Midbrain (tissue), 1 donor: ENCODE measurements at regions not wholly inside any gene's neighbourhood (a gene's known extent, or its start where the extent isn't known, plus 50 kb on each side); places are given as distances from the start of the nearest gene placed in this dataset.
"Not testable (repeated sequence)": the region's sequence is repeated elsewhere in the genome, so short reads cannot be mapped to it uniquely, and the experiment has no call there.

Experiments
- DNase-seq: peaks from one replicate; lab custom pipeline; 2025; lab: John Stamatoyannopoulos, UW

- DNase-seq = no peak
These were observed 548.3 kb downstream of the GATA3 start for GRCh38 chr10:8602821-8603220.

GRCh38 chr10:8614054-8614565 lies 559.6 kb downstream of the GATA3 start:
- no peak for DNase-seq

- no peak for DNase-seq
These were observed 560.6 kb downstream of the GATA3 start for GRCh38 chr10:8615118-8615517.

DNA sequence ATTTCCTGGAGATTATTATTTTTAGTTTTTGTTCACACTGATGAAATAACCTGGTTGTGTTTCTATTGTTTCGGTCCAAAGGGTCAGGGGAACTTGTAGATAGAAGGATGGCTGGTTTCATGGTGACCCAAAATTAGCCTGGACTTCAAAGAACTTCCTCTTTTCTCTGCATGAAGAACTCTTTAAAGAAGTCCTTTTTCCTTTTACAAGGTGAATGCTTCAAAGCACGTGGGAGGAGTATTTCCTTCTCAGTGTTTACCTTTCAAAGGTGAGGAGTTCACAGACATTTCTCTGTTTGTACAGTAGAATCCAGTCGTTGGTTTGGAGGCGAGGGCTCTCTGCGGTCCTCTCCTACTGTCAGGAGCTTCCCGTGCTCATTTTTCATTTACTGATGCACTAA lies 561.7 kb downstream of the GATA3 start:
- DNase-seq = no peak

DNA sequence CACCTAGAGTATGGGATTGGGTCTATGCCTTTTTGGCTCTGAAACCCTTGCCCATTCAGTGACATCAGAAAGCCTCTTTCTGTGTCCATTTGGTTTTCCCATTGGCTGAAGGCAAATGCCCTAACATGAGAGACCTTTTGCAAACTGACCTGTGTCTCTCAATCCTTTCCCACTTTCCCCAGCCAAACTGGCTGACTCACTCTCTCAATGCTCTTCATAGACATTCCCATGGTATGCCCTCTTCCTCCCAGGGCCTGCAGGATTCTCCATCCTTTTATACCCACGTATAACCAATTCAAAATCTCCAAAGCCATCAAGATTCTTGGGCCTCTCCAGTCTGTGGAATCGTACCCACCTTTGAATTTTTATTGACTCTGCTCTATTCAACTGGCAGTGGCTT lies 563.3 kb downstream of the GATA3 start:
- DNase-seq = no peak

DNA sequence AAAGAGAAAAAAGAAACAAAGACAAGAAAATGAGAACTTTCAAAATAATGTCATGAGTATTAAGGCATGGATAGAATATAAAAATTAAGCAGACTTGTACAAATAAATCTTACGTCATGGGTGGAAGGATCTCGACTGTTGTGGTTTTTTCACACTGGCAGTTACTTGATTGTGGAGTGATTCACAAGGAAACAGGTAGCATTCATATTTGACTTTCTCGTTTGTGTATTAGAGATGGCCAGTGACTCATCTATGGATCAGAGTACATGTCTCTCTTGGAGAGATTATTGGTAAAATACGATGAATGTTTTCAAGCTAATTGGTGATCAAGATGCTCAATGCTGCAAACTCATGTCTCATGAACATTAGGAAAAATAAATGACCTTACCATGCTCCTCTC lies 564.3 kb downstream of the GATA3 start:
- no peak for DNase-seq

DNA sequence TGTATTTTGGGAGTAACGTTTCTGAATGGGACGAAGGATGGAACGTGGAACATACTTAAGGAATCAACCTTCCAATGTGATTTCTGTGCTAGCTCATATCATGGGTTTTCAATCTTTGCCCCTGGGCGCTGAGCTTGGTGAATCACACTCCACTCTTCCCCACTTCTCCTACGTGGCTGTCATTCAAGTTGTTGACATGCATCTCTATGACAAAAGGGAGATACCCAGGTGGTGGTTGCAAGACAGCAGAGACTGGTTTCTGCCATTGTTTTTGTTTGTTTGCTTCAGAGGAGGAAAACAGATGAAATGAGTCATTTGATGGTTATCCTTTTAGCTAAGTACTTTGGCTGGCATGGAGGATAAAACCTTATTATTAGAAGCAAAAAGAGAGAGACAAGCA lies 573.9 kb downstream of the GATA3 start:
- DNase-seq = no peak

DNA sequence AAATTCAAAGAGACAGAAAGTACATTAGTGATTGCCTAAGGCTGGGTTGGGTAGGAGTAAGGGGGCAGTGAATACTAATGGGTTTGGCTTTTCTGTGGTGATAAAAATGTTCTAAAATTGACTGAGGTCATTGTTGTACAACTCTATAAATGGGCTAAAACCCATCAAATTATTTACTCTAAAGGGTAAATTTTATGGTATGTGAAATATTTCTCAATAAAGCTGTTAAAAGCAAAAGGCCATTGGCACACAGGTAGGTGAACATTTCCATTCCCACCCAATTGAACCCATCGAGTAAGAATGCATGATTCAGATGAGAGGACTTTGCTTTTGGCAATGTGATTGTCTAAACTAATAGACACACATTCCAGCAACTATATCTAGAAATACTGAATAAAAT lies 579.4 kb downstream of the GATA3 start:
- DNase-seq = no peak

DNA sequence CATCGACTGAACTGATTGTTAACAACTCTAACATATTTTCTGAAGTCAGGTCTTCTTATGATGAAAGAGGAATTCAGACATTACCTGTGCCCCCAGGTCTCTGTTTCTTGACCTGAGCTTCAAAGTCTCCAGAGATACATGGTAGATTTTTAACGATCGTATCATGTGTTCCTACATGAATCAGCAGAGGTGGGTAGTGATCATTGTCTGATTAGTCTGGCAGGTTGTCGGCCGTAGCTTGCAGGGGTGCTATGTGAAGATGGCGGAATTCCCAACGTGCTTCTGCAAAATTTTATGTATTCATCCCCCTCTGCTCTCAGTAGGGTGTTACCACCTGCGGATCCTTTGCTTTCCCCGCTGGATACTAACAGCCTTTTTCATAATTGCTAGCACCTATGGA lies 581.9 kb downstream of the GATA3 start:
- DNase-seq = no peak

- DNase-seq = no peak
These were observed 583.2 kb downstream of the GATA3 start for GRCh38 chr10:8637640-8638039.

GRCh38 chr10:8638088-8638672 lies 583.7 kb downstream of the GATA3 start:
- no peak for DNase-seq

DNA sequence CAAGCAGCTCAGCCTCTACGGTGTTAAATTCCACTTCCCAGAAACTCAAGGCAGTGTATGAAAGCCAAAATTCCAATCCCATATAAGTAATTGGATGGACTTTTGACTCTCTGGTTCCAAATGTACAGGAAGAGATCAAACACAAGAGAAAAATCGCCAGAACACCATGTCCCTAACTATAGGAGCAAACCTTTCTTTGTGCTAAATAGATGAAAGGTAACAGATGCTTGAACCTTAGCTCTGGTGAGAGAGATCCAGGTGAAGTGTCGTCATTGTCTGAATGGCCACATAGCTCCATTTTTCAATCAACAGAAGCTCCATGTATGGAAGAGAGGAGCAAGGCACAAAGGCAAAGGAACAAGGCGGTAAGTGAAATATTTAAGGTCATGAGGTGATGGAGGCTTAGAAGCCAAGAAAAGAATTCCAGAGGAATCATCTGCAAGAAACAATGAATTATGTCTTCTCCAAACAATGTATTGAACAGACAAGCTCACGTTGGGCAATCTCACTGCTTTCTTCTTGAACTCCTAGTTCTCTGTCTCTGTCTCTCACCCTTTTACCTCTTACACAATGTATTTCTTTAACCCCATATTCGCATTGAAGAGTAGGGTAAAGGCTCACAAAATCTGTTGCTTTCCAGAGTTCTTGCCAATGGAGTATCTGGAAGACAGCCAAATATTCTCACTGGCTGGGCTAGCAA lies 585.1 kb downstream of the GATA3 start:
- DNase-seq = no peak

DNA sequence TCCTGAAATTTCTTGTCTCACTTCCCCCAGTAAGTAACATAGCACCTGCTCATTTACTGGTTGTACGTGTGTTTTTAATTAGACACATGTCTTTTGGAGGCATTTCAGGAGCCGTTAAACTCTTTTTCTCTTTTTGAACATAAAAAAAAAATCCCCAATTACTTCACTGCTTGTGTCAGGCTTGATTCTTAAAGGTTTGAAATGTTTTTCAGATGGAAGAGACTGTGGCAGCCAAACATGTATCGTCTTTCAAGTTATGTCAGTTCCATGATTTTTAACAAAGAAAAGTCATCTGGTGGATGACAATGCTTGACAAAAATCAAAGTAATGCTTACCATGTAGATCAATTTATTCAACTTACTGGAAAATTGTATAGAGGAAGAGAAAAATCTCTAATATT lies 585.8 kb downstream of the GATA3 start:
- no peak for DNase-seq

GRCh38 chr10:8640878-8641277 lies 586.4 kb downstream of the GATA3 start:
- DNase-seq = no peak

GRCh38 chr10:8656261-8656660 lies 601.8 kb downstream of the GATA3 start:
- DNase-seq = no peak

DNA sequence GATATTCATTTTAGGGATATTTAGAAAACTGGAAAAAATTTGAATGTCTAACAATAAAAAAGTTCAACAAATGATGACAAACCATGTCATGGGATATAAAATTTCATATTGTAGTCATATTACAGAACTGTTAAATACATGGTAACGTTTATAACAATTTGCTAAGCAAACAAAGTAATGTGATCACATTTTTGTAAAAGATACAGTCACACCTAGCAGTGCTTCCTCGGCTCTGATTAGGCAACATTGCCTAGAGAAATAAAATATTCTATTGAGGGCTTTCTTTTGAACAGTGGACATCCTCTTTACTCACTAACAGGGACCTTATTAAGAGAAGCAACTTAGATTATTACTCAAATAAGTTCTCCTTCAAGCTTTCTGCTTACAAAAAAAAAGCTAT lies 605.5 kb downstream of the GATA3 start:
- DNase-seq = no peak

DNA sequence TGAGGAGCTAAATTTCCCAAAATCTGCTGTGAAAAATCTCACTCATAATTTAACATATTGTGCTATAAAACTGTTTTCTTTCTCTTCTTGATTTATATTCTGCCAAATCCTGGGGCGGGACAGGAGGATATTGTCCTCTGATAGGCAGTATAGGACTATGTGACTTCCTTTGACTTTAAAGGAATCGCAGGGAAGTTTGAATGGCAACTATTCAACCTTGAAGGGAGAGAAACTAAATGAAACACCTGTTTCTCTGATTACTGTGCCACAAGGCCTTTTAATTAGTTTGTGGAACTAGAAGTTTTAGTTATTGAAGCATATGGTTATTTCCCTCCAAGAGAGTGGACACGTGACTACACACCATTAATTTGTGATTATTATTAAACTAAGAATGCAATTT lies 607.4 kb downstream of the GATA3 start:
- DNase-seq = no peak

GRCh38 chr10:8663131-8663530 lies 608.6 kb downstream of the GATA3 start:
- no peak for DNase-seq

DNA sequence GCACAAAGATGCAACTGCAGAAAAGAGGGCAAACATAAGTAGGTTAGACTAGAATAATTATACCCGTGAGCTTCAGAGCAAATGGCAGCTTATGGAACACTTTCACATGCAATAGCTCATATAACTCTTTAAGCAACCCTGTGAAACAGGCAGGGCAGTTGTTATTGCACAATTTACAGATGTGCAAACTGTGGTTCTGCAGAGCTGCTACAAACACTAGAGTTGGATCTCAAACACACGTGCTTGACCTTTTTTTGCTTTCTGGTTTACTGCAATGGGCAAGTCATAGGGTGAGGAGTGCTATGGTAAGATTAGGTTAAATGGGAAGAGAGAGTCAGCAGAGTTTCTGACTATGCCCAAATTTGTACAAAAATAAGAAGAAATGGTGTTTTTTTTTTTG lies 610.8 kb downstream of the GATA3 start:
- no peak for DNase-seq

DNA sequence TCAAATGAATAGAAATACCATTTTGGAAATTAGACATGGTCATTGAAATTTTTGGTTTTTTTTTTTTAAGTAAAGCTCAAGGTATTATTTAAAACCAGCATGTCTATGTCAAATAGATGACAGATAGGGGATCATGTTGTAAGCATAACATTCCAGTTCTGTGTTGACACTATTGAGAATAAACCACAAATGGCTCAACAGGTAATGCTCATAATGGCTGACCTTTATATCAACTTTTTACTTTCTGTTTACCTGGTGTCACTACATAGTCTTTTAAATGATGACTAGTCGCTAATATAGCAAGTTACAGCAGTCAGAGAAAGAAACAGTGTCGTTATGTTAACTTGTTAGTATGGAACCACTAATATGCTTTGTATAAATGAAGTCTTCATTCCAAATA lies 616.0 kb downstream of the GATA3 start:
- no peak for DNase-seq

- DNase-seq = no peak
These were observed 619.7 kb downstream of the GATA3 start for GRCh38 chr10:8674230-8674629.

- no peak for DNase-seq
These were observed 623.2 kb downstream of the GATA3 start for GRCh38 chr10:8677642-8678041.

GRCh38 chr10:8684916-8685315 lies 630.4 kb downstream of the GATA3 start:
- DNase-seq = not testable (repeated sequence)

DNA sequence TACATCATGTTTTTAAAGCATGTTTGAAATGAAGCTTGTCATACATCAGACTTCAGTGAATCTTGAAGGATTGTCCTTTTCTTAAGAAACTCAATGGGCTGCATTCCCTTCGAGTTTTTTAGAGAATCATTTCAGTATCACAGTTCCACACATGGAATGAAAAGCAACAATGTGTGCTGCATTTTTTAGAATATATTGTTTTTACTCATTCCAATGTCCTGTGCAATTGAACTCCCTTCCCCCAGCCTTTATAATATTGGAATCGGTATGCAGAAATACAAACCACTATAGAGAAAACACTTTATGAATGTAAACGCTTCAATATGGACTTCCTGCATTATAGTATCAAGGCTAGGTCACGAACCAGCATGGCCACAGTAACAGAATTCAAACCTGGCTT lies 634.4 kb downstream of the GATA3 start:
- no peak for DNase-seq
